Upper lobe of right lung (tissue), 1 donor: ENCODE measurements at regions not wholly inside any gene's neighbourhood (a gene's known extent, or its start where the extent isn't known, plus 50 kb on each side); places are given as distances from the start of the nearest gene placed in this dataset.

Experiments used
- ATAC-seq: fragments of 200-7000 bp; cut with Tn5 transposase; one replicate; pipeline ENCODE4 v1.9.1; 2020; ENCODE audit warnings: mild to moderate bottlenecking, moderate library complexity
- DNase-seq: peaks from one replicate; pipeline ENCODE4 v3.0.0-alpha.2; 2020
- H3K27ac ChIP-seq: fragments of 200-600 bp; one replicate; pipeline ENCODE4 v1.8.0; 2022
- H3K27me3 ChIP-seq: fragments of 200-600 bp; one replicate; pipeline ENCODE4 v1.8.0; 2022; ENCODE audit warnings: mild to moderate bottlenecking
- H3K36me3 ChIP-seq: fragments of 200-600 bp; one replicate; pipeline ENCODE4 v1.8.0; 2022
- H3K4me1 ChIP-seq: fragments of 200-600 bp; one replicate; pipeline ENCODE4 v1.8.0; 2022
- H3K4me3 ChIP-seq: fragments of 200-600 bp; one replicate; pipeline ENCODE4 v1.8.0; 2022; ENCODE audit warnings: mild to moderate bottlenecking
- H3K9me3 ChIP-seq: fragments of 200-600 bp; one replicate; pipeline ENCODE4 v1.8.0; 2022
- CTCF ChIP-seq: fragments of 200-600 bp; IDR thresholded peaks from one replicate; pipeline ENCODE4 v1.8.0; 2022; ENCODE audit warnings: antibody characterized with exemption
- intact Hi-C: fragments of 100-400 bp; cut with DNase I; formaldehyde crosslinking; loops from one replicate; pipeline ENCODE4 v1.11.0; 2022
- donor health status: DM: no; HTN: yes; CAD: no; lungs with severe emphysema.

GRCh38 chr14:23828001-23828400 lies 125.6 kb upstream of the DHRS4 start:
- ATAC-seq (no peak), DNase-seq (no peak)
- H3K27me3 ChIP-seq = no peaks in the 10 kb centered on the region
- intact Hi-C loops = no loop called here
- H3K4me1 ChIP-seq = peaks cover 3% of the 10 kb centered on the region
- H3K36me3 ChIP-seq = no peaks in the 10 kb centered on the region
- no peaks in the 10 kb centered on the region for H3K9me3 ChIP-seq
- H3K27ac ChIP-seq = no peak overlapping the region
- no peak overlapping the region for H3K4me3 ChIP-seq
- TF ChIP-seq CTCF = no peak

GRCh38 chr14:23828616-23829015 lies 125.0 kb upstream of the DHRS4 start:
- H3K4me1 ChIP-seq = peaks cover 3% of the 10 kb centered on the region
- no peaks in the 10 kb centered on the region for H3K9me3 ChIP-seq
- ATAC-seq (peak; percentile 12), DNase-seq (no peak)
- H3K4me3 ChIP-seq = no peak overlapping the region
- no peak for TF ChIP-seq CTCF
- intact Hi-C loops = no loop called here
- no peak overlapping the region for H3K27ac ChIP-seq
- no peaks in the 10 kb centered on the region for H3K36me3 ChIP-seq
- H3K27me3 ChIP-seq = no peaks in the 10 kb centered on the region

GRCh38 chr14:23829736-23830471 lies 123.7 kb upstream of the DHRS4 start:
- Histone ChIP-seq H3K9me3 (no peaks in the 10 kb centered on the region), H3K27ac (no peak overlapping the region), H3K36me3 (no peaks in the 10 kb centered on the region), H3K4me1 (peaks cover 3% of the 10 kb centered on the region), H3K27me3 (no peaks in the 10 kb centered on the region), H3K4me3 (no peak overlapping the region)
- DNase-seq = no peak
- intact Hi-C loops = no loop called here
- no peak for TF ChIP-seq CTCF
- peak; percentile 43 for ATAC-seq

- TF ChIP-seq CTCF = no peak
- ATAC-seq (peak; percentile 82), DNase-seq (no peak)
- H3K4me3 ChIP-seq = no peak overlapping the region
- no peaks in the 10 kb centered on the region for H3K36me3 ChIP-seq
- no peaks in the 10 kb centered on the region for H3K27me3 ChIP-seq
- H3K27ac ChIP-seq = no peak overlapping the region
- intact Hi-C loops = no loop called here
- H3K9me3 ChIP-seq = no peaks in the 10 kb centered on the region
- H3K4me1 ChIP-seq = peaks cover 3% of the 10 kb centered on the region
Observed at GRCh38 chr14:23831596-23831995, 122.0 kb upstream of the DHRS4 start.

- DNase-seq (no peak), ATAC-seq (peak; percentile 50)
- Histone ChIP-seq H3K4me1 (no peaks in the 10 kb centered on the region), H3K27me3 (no peaks in the 10 kb centered on the region), H3K36me3 (no peaks in the 10 kb centered on the region), H3K9me3 (no peaks in the 10 kb centered on the region), H3K4me3 (no peak overlapping the region), H3K27ac (no peak overlapping the region)
- TF ChIP-seq CTCF = no peak
- intact Hi-C loops = no loop called here
Observed at GRCh38 chr14:23861666-23862065, 91.9 kb upstream of the DHRS4 start.

- Histone ChIP-seq H3K4me3 (no peak overlapping the region), H3K9me3 (no peaks in the 10 kb centered on the region), H3K36me3 (no peaks in the 10 kb centered on the region), H3K27ac (no peak overlapping the region), H3K4me1 (no peaks in the 10 kb centered on the region), H3K27me3 (no peaks in the 10 kb centered on the region)
- no peak for DNase-seq
- no peak for ATAC-seq
- intact Hi-C loops = no loop called here
- no peak for TF ChIP-seq CTCF
Observed at GRCh38 chr14:23862513-23862912, 91.1 kb upstream of the DHRS4 start.
